GM12878 (cell line): ENCODE measurements at regions not wholly inside any gene's neighbourhood (a gene's known extent, or its start where the extent isn't known, plus 50 kb on each side); places are given as distances from the start of the nearest gene placed in this dataset.

Experiments
- ATAC-seq: fragments of 200-7000 bp; cut with Tn5 transposase; 3 replicates; pipeline ENCODE4 v1.9.1; 2020; ENCODE audit warnings: mild to moderate bottlenecking, moderate library complexity
- BruUV-seq: library from RNA; stranded (reverse); fragments of 400-500 nt; replicated peaks from 2 replicates; lab custom pipeline; 2021; lab: Mats Ljungman, UMichigan
- CTCF ChIA-PET: fragments of 300-600 bp; sonication (Branson Sonifier 250); formaldehyde crosslinking; extraction: SDS; loops from one replicate; lab custom pipeline; 2021; ENCODE audit warnings: inconsistent platforms; lab: Yijun Ruan, JAX
- POLR2A ChIA-PET: fragments of 350-600 bp; formaldehyde crosslinking; extraction: SDS; loops from one replicate; lab custom pipeline; 2021; ENCODE audit warnings: inconsistent platforms; lab: Charles Lee
- RAD21 ChIA-PET: fragments of 300-600 bp; sonication (Branson Sonifier 250); formaldehyde crosslinking; loops from one replicate; lab custom pipeline; 2023; ENCODE audit warnings: antibody characterized with exemption; ENCODE audit not compliant: unreplicated experiment; lab: Charles Lee
- SMC1A ChIA-PET: fragments of 300-600 bp; sonication (Branson Sonifier 250); formaldehyde crosslinking; loops from one replicate; lab custom pipeline; 2023; ENCODE audit not compliant: unreplicated experiment, uncharacterized antibody; lab: Charles Lee
- DNase-seq: peaks from one replicate; pipeline ENCODE4 v3.0.0-alpha.2; 2011; ENCODE audit warnings: low read depth, low spot score
- FAIRE-seq: peaks from 3 replicates; lab custom pipeline; 2011; peaks lifted over from hg19 to GRCh38; lab: Jason Lieb, UNC
- H2AFZ ChIP-seq: 2 replicates; pipeline ENCODE4 v1.6.0; 2011; ENCODE audit warnings: low read depth, low read length, control low read depth; ENCODE audit not compliant: control insufficient read depth
- H3K27ac ChIP-seq: 2 replicates; pipeline ENCODE4 v1.5.1; 2011; ENCODE audit warnings: control low read depth; ENCODE audit not compliant: control insufficient read depth, insufficient read depth
- H3K27me3 ChIP-seq, 2 experiments: replicated peaks in 1 of 2; 2 replicates each; pipeline versions ENCODE4 v1.6.0 to v1.6.1; 2011; ENCODE audit warnings: low read length in 1 of 2; ENCODE audit not compliant: control insufficient read depth in 2 of 2, insufficient read depth in 2 of 2
- H3K36me3 ChIP-seq, 2 experiments: 2 replicates each; pipeline ENCODE4 v1.5.1; 2011; ENCODE audit warnings: low read length in 1 of 2; ENCODE audit not compliant: control insufficient read depth in 2 of 2, insufficient read depth in 2 of 2
- H3K4me1 ChIP-seq: 2 replicates; pipeline ENCODE4 v1.6.1; 2011; ENCODE audit warnings: mild to moderate bottlenecking, low read length, moderate library complexity, mixed read lengths; ENCODE audit not compliant: control insufficient read depth, insufficient read depth
- H3K4me2 ChIP-seq: 2 replicates; pipeline ENCODE4 v1.6.0; 2011; ENCODE audit warnings: control low read depth; ENCODE audit not compliant: control insufficient read depth, insufficient read depth
- H3K4me3 ChIP-seq: fragments of 200-600 bp; sonication (generic); 2 replicates; pipeline ENCODE4 v1.5.1; 2016
- H3K79me2 ChIP-seq: 2 replicates; pipeline ENCODE4 v1.6.0; 2011; ENCODE audit warnings: low read length; ENCODE audit not compliant: control insufficient read depth, insufficient read depth
- H3K9ac ChIP-seq: 2 replicates; pipeline ENCODE4 v1.8.0; 2011; ENCODE audit warnings: low read length, control low read depth, mixed read lengths; ENCODE audit not compliant: control insufficient read depth, insufficient read depth
- H3K9me3 ChIP-seq: replicated peaks from 3 replicates; pipeline ENCODE4 v1.5.1; 2011; ENCODE audit warnings: mild to moderate bottlenecking, low read length; ENCODE audit not compliant: control insufficient read depth, insufficient read depth
- H4K20me1 ChIP-seq: 2 replicates; pipeline ENCODE4 v1.6.0; 2011; ENCODE audit not compliant: control insufficient read depth, insufficient read depth
- ATF7 ChIP-seq: fragments of 450-650 bp; IDR thresholded peaks from 2 replicates; pipeline ENCODE4 v1.6.1; 2016; ENCODE audit warnings: low read depth, mild to moderate bottlenecking
- CEBPZ ChIP-seq: fragments of 150-350 bp; IDR thresholded peaks from 2 replicates; pipeline ENCODE4 v1.6.1; 2016; ENCODE audit warnings: low read depth, low read length
- FOXM1 ChIP-seq: IDR thresholded peaks from 2 replicates; pipeline ENCODE4 v1.6.1; 2012; ENCODE audit warnings: low read depth, mild to moderate bottlenecking, inconsistent platforms, low read length, moderate library complexity
- KAT2A ChIP-seq: conservative IDR thresholded peaks from 2 replicates; pipeline ENCODE4 v1.6.1; 2011; ENCODE audit warnings: low read depth, low read length; ENCODE audit not compliant: control insufficient read depth
- SMAD5 ChIP-seq: IDR thresholded peaks from 2 replicates; pipeline ENCODE4 v1.6.1; 2016; ENCODE audit warnings: antibody characterized with exemption, low read depth
- STAT3 ChIP-seq: IDR thresholded peaks from 2 replicates; pipeline ENCODE4 v1.6.1; 2011; ENCODE audit warnings: low read depth, low read length, improper control_type of control experiment
- WGBS: methylation state at CpG from one replicate; pipeline ENCODE4 v1.1.6; 2016; ENCODE audit warnings: low lambda C conversion rate; ENCODE audit not compliant: insufficient replicate concordance, insufficient coverage; ENCODE audit errors: missing lambda C conversion rate; 5-methylcytosine and 5-hydroxymethylcytosine counted together
- in situ Hi-C: fragments of 300-500 bp; cut with MboI; formaldehyde crosslinking; loops from 9 replicates; pipeline ENCODE4 v1.14.3; 2018; ENCODE audit warnings: mixed read lengths
- intact Hi-C: fragments of 100-400 bp; cut with micrococcal nuclease; formaldehyde crosslinking; loops from one replicate; pipeline ENCODE4 v1.14.2; 2022; ENCODE audit not compliant: unreplicated experiment
- TF ChIP-seq, protein P1 (sequence below): fragments of 450-650 bp; formaldehyde crosslinking; IDR thresholded peaks from 2 replicates; pipeline ENCODE4 v1.5.0; 2022; ENCODE audit warnings: mild to moderate bottlenecking, missing genetic modification characterization
- TF ChIP-seq, protein P2 (sequence below): fragments of 450-650 bp; IDR thresholded peaks from 2 replicates; pipeline ENCODE4 v1.6.1; 2016; ENCODE audit warnings: mild to moderate bottlenecking
- TF ChIP-seq, protein P3 (sequence below): fragments of 450-650 bp; IDR thresholded peaks from 2 replicates; pipeline ENCODE4 v1.6.1; 2016; ENCODE audit warnings: mild to moderate bottlenecking

- TF ChIP-seq, protein P1, sequence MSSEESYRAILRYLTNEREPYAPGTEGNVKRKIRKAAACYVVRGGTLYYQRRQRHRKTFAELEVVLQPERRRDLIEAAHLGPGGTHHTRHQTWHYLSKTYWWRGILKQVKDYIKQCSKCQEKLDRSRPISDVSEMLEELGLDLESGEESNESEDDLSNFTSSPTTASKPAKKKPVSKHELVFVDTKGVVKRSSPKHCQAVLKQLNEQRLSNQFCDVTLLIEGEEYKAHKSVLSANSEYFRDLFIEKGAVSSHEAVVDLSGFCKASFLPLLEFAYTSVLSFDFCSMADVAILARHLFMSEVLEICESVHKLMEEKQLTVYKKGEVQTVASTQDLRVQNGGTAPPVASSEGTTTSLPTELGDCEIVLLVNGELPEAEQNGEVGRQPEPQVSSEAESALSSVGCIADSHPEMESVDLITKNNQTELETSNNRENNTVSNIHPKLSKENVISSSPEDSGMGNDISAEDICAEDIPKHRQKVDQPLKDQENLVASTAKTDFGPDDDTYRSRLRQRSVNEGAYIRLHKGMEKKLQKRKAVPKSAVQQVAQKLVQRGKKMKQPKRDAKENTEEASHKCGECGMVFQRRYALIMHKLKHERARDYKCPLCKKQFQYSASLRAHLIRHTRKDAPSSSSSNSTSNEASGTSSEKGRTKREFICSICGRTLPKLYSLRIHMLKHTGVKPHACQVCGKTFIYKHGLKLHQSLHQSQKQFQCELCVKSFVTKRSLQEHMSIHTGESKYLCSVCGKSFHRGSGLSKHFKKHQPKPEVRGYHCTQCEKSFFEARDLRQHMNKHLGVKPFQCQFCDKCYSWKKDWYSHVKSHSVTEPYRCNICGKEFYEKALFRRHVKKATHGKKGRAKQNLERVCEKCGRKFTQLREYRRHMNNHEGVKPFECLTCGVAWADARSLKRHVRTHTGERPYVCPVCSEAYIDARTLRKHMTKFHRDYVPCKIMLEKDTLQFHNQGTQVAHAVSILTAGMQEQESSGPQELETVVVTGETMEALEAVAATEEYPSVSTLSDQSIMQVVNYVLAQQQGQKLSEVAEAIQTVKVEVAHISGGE (CRISPR knock-in tag) = no peak
- TF ChIP-seq ATF7 (no peak), KAT2A (no peak), SMAD5 (no peak)
Measured at GRCh38 chr6:105533301-105533700, 130.4 kb upstream of the PREP start (continued).

DNA sequence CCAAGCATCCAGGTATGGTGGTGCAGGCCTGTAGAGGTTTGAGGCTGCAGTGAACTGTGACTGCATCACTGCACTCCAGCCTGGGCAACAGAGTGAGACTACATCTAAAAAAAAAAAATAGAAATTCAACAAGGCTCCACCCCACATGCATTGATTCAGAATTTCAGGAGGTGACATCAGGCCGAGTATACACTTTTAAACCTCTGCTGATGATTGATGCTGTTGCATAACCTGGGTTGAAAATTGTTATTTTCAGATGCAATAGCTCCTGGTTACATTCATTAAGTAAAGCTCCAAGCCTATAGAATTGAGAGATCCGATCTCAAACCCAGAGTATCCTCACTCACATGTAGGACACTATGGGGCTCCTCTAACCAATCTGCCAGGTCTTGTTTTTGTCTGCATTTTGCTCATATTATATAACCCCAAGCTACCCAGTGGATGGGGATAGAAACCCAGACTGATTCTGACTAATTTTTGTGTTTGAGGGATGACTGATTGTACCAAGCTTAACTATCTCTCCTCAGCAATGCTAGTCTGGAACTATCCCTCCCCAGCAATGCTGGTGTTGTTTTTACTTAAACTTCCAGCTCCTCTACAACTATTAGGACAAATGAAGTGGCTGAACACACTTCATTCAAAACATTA lies 123.5 kb upstream of the PREP start:
- H3K36me3 ChIP-seq = no peaks in the 10 kb centered on the region
- no peak for FAIRE-seq
- intact Hi-C loops = no loop called here
- H4K20me1 ChIP-seq = no peaks in the 10 kb centered on the region
- H3K9ac ChIP-seq = no peak overlapping the region
- TF ChIP-seq, protein P2, sequence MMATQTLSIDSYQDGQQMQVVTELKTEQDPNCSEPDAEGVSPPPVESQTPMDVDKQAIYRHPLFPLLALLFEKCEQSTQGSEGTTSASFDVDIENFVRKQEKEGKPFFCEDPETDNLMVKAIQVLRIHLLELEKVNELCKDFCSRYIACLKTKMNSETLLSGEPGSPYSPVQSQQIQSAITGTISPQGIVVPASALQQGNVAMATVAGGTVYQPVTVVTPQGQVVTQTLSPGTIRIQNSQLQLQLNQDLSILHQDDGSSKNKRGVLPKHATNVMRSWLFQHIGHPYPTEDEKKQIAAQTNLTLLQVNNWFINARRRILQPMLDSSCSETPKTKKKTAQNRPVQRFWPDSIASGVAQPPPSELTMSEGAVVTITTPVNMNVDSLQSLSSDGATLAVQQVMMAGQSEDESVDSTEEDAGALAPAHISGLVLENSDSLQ = no peak
- TF ChIP-seq STAT3 = no peak
- TF ChIP-seq CEBPZ = no peak
- no peak for TF ChIP-seq FOXM1
- TF ChIP-seq, protein P3, sequence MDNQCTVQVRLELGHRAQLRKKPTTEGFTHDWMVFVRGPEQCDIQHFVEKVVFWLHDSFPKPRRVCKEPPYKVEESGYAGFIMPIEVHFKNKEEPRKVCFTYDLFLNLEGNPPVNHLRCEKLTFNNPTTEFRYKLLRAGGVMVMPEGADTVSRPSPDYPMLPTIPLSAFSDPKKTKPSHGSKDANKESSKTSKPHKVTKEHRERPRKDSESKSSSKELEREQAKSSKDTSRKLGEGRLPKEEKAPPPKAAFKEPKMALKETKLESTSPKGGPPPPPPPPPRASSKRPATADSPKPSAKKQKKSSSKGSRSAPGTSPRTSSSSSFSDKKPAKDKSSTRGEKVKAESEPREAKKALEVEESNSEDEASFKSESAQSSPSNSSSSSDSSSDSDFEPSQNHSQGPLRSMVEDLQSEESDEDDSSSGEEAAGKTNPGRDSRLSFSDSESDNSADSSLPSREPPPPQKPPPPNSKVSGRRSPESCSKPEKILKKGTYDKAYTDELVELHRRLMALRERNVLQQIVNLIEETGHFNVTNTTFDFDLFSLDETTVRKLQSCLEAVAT = no peak
- TF ChIP-seq, all 136 proteins: peak for 0
- BruUV-seq = no TSS peak
- WGBS = 40% methylated on average over 2 of the region's 2 CpGs
- Histone ChIP-seq H3K4me1 (no peaks in the 10 kb centered on the region), H3K9me3 (no peaks in the 10 kb centered on the region; the same call in 2 of the 3 replicates), H3K79me2 (no peaks in the 10 kb centered on the region), H3K27ac (no peak overlapping the region), H2AFZ (no peak overlapping the region), H3K4me3 (no peak overlapping the region), H3K4me2 (no peak overlapping the region), H3K27me3 (no peaks in the 10 kb centered on the region)
- no peak for DNase-seq
- ChIA-PET POLR2A (interaction anchor here (1.2 kb wide), 1 partner anchor 56 kb away, joined by 3 read pairs; no protein-coding TSS in a partner anchor), CTCF (interaction anchor here (0.6 to 1.3 kb wide), 3 partner anchors 10 to 94 kb away, joined by 3 read pairs; no protein-coding TSS in a partner anchor), RAD21 (no interaction called here), SMC1A (interaction anchor here (1.0 kb wide), 1 partner anchor 116 kb away, joined by 3 read pairs; no protein-coding TSS in a partner anchor)
- no peak for ATAC-seq
- in situ Hi-C loops = no loop called here
